GM20000 (cell line): ENCODE measurements at regions not wholly inside any gene's neighbourhood (a gene's known extent, or its start where the extent isn't known, plus 50 kb on each side); places are given as distances from the start of the nearest gene placed in this dataset.

Experiments
- DNase-seq: peaks from one replicate; pipeline ENCODE4 v3.0.0; 2012; ENCODE audit warnings: low spot score
- CTCF ChIP-seq: IDR thresholded peaks from 2 replicates; pipeline ENCODE4 v1.5.1; 2012; ENCODE audit warnings: mild to moderate bottlenecking, control low read depth; ENCODE audit errors: extremely low read depth, missing control alignments

GRCh38 chrX:113919387-113919786, 664.5 kb upstream of the HTR2C start:
- TF ChIP-seq CTCF = no peak
- DNase-seq = no peak

- no peak for DNase-seq
- no peak for TF ChIP-seq CTCF
Measured at GRCh38 chrX:113906168-113906567, 677.7 kb upstream of the HTR2C start.

- no peak for TF ChIP-seq CTCF
- DNase-seq = no peak
Measured at GRCh38 chrX:113892891-113893290, 691.0 kb upstream of the HTR2C start.

GRCh38 chrX:113892401-113892800, 691.5 kb upstream of the HTR2C start:
- TF ChIP-seq CTCF = no peak
- no peak for DNase-seq

GRCh38 chrX:113873056-113873455, 710.8 kb upstream of the HTR2C start:
- DNase-seq = no peak
- TF ChIP-seq CTCF = no peak

GRCh38 chrX:113868711-113869110, 715.2 kb upstream of the HTR2C start:
- TF ChIP-seq CTCF = no peak
- DNase-seq = no peak

- DNase-seq = no peak
- no peak for TF ChIP-seq CTCF
Measured at GRCh38 chrX:113868177-113868576, 715.7 kb upstream of the HTR2C start.
